NT2/D1 (cell line): ENCODE measurements at regions not wholly inside any gene's neighbourhood (a gene's known extent, or its start where the extent isn't known, plus 50 kb on each side); places are given as distances from the start of the nearest gene placed in this dataset.

Experiments
- DNase-seq: peaks from one replicate; pipeline ENCODE4 v3.0.0-alpha.2; 2011; ENCODE audit warnings: low read depth, low spot score
- H3K27me3 ChIP-seq: 2 replicates; pipeline ENCODE4 v1.6.0; 2011; ENCODE audit warnings: mild to moderate bottlenecking; ENCODE audit not compliant: insufficient read length, insufficient read depth
- H3K36me3 ChIP-seq: 2 replicates; pipeline ENCODE4 v1.6.1; 2011; ENCODE audit warnings: mild to moderate bottlenecking, low read length, mixed read lengths; ENCODE audit not compliant: insufficient read depth, insufficient read length
- H3K4me1 ChIP-seq: 2 replicates; pipeline ENCODE4 v1.5.1; 2011; ENCODE audit not compliant: insufficient read depth, insufficient read length
- H3K4me3 ChIP-seq: 2 replicates; pipeline ENCODE4 v1.5.1; 2011; ENCODE audit warnings: low read depth; ENCODE audit not compliant: insufficient read length
- H3K9ac ChIP-seq: 2 replicates; pipeline ENCODE4 v1.6.0; 2011; ENCODE audit warnings: low read depth; ENCODE audit not compliant: insufficient read length
- H3K9me3 ChIP-seq: 2 replicates; pipeline ENCODE4 v1.5.1; 2011; ENCODE audit warnings: mild to moderate bottlenecking, low read length; ENCODE audit not compliant: insufficient read depth
- SUZ12 ChIP-seq: IDR thresholded peaks from 2 replicates; pipeline ENCODE4 v1.6.1; 2011; ENCODE audit not compliant: insufficient read length, insufficient read depth; ENCODE audit errors: extremely low read depth
- YY1 ChIP-seq: IDR thresholded peaks from 2 replicates; pipeline ENCODE4 v1.6.1; 2011; ENCODE audit not compliant: insufficient read length, insufficient read depth
- ZNF274 ChIP-seq: IDR thresholded peaks from 2 replicates; pipeline ENCODE4 v1.6.1; 2011; ENCODE audit warnings: mild to moderate bottlenecking, low read depth, low read length

GRCh38 chr17:77748436-77748835, 210.1 kb upstream of the TNRC6C start:
- no peak overlapping the region for H3K9ac ChIP-seq
- H3K27me3 ChIP-seq: no peaks in the 10 kb centered on the region
- no peaks in the 10 kb centered on the region; the same call in 1 of the 2 replicates for H3K9me3 ChIP-seq
- H3K4me3 ChIP-seq: no peak overlapping the region
- DNase-seq: no peak
- H3K36me3 ChIP-seq: no peaks in the 10 kb centered on the region
- no peak for TF ChIP-seq ZNF274
- no peak for TF ChIP-seq SUZ12
- no peak for TF ChIP-seq YY1
- H3K4me1 ChIP-seq: peaks cover 14% of the 10 kb centered on the region

- DNase-seq: no peak
- Histone ChIP-seq H3K27me3 (no peaks in the 10 kb centered on the region), H3K4me1 (peaks cover 14% of the 10 kb centered on the region), H3K4me3 (no peak overlapping the region), H3K9me3 (no peaks in the 10 kb centered on the region; the same call in 1 of the 2 replicates), H3K9ac (no peak overlapping the region), H3K36me3 (no peaks in the 10 kb centered on the region)
- no peak for TF ChIP-seq ZNF274
- no peak for TF ChIP-seq SUZ12
- TF ChIP-seq YY1: no peak
Observed at GRCh38 chr17:77749321-77749751, 209.2 kb upstream of the TNRC6C start.

- no peaks in the 10 kb centered on the region for H3K27me3 ChIP-seq
- no peaks in the 10 kb centered on the region for H3K36me3 ChIP-seq
- H3K4me1 ChIP-seq: peaks cover 14% of the 10 kb centered on the region
- no peak for DNase-seq
- H3K9ac ChIP-seq: no peak overlapping the region
- peaks cover 2% of the 10 kb centered on the region; the same call in 1 of the 2 replicates for H3K9me3 ChIP-seq
- no peak for TF ChIP-seq SUZ12
- TF ChIP-seq YY1: no peak
- no peak for TF ChIP-seq ZNF274
- H3K4me3 ChIP-seq: no peak overlapping the region
Observed at GRCh38 chr17:77749989-77750388, 208.5 kb upstream of the TNRC6C start.

GRCh38 chr17:77750427-77751043, 208.0 kb upstream of the TNRC6C start:
- H3K4me1 ChIP-seq: peaks cover 14% of the 10 kb centered on the region
- H3K9ac ChIP-seq: no peak overlapping the region
- no peaks in the 10 kb centered on the region for H3K36me3 ChIP-seq
- no peaks in the 10 kb centered on the region for H3K27me3 ChIP-seq
- no peak for TF ChIP-seq SUZ12
- H3K4me3 ChIP-seq: no peak overlapping the region
- H3K9me3 ChIP-seq: peaks cover 7% of the 10 kb centered on the region; the same call in 1 of the 2 replicates
- no peak for DNase-seq

- Histone ChIP-seq H3K4me3 (no peak overlapping the region), H3K9me3 (peaks cover 7% of the 10 kb centered on the region; the same call in 1 of the 2 replicates), H3K27me3 (no peaks in the 10 kb centered on the region), H3K36me3 (no peaks in the 10 kb centered on the region), H3K4me1 (peaks cover 10% of the 10 kb centered on the region), H3K9ac (no peak overlapping the region)
- TF ChIP-seq ZNF274: no peak
- DNase-seq: no peak
Observed at GRCh38 chr17:77753246-77753645, 205.3 kb upstream of the TNRC6C start.

GRCh38 chr17:77753691-77754245, 204.7 kb upstream of the TNRC6C start:
- Histone ChIP-seq H3K9ac (no peak overlapping the region), H3K27me3 (no peaks in the 10 kb centered on the region), H3K4me1 (peaks cover 10% of the 10 kb centered on the region), H3K36me3 (no peaks in the 10 kb centered on the region), H3K9me3 (peaks cover 7% of the 10 kb centered on the region; the same call in 1 of the 2 replicates), H3K4me3 (no peak overlapping the region)
- TF ChIP-seq YY1: no peak
- TF ChIP-seq SUZ12: no peak
- TF ChIP-seq ZNF274: no peak
- DNase-seq: no peak

GRCh38 chr17:77754956-77755355, 203.5 kb upstream of the TNRC6C start:
- no peak for TF ChIP-seq YY1
- no peak for TF ChIP-seq SUZ12
- no peak for TF ChIP-seq ZNF274
- Histone ChIP-seq H3K9me3 (peaks cover 7% of the 10 kb centered on the region; the same call in 1 of the 2 replicates), H3K36me3 (no peaks in the 10 kb centered on the region), H3K4me1 (peaks cover 5% of the 10 kb centered on the region), H3K4me3 (no peak overlapping the region), H3K27me3 (no peaks in the 10 kb centered on the region), H3K9ac (no peak overlapping the region)
- DNase-seq: no peak
